Stomach (tissue), 8 donors: ENCODE measurements at regions not wholly inside any gene's neighbourhood (a gene's known extent, or its start where the extent isn't known, plus 50 kb on each side); places are given as distances from the start of the nearest gene placed in this dataset.
"Not testable (repeated sequence)": the region's sequence is repeated elsewhere in the genome, so short reads cannot be mapped to it uniquely, and the experiment has no call there.

ENCODE experiments used
- DNase-seq, 2 donors: peaks; one replicate each; pipeline versions ENCODE4 v3.0.0 to v3.0.0-alpha.2; 2013 to 2019
- H3K27ac ChIP-seq, 5 donors: fragments of 200-600 bp in 4 of 5; sonication (generic) in 4 of 5; one replicate each; pipeline ENCODE4 v1.5.1; 2013 to 2019; ENCODE audit warnings: mild to moderate bottlenecking in 1 of 5, moderate library complexity in 1 of 5
- H3K27me3 ChIP-seq, 3 donors: fragments of 200-600 bp; sonication (generic); one replicate each; pipeline ENCODE4 v1.5.1; 2017 to 2019; ENCODE audit warnings: mixed run types in 1 of 3
- H3K36me3 ChIP-seq, 4 donors: fragments of 200-600 bp; sonication (generic); 1 replicate in 3 of 4; 2 replicates in 1 of 4; pipeline ENCODE4 v1.5.1; 2016 to 2019
- H3K4me1 ChIP-seq, 4 donors: fragments of 200-600 bp; sonication (generic); one replicate each; pipeline ENCODE4 v1.5.1; 2016 to 2019
- H3K4me3 ChIP-seq, 4 donors: fragments of 200-600 bp; sonication (generic) in 3 of 4; one replicate each; pipeline ENCODE4 v1.5.1; 2016 to 2019; ENCODE audit warnings: mild to moderate bottlenecking in 1 of 4
- H3K9me3 ChIP-seq, 4 donors: fragments of 200-600 bp; sonication (generic); one replicate each; pipeline ENCODE4 v1.5.1; 2016 to 2019
- EP300 ChIP-seq: sonication (generic); formaldehyde crosslinking; IDR thresholded peaks from one replicate; pipeline ENCODE4 v1.6.1; 2017; ENCODE audit warnings: antibody characterized with exemption
- POLR2A ChIP-seq, 4 donors: fragments of 450-650 bp; IDR thresholded peaks; one replicate each; pipeline ENCODE4 v1.6.1; 2016; ENCODE audit warnings: antibody characterized with exemption in 4 of 4, control low read depth in 2 of 4, mild to moderate bottlenecking in 1 of 4, moderate library complexity in 1 of 4
- POLR2AphosphoS5 ChIP-seq, 3 donors: sonication (generic); formaldehyde crosslinking; IDR thresholded peaks; one replicate each; pipeline ENCODE4 v1.6.1; 2016; ENCODE audit warnings: antibody characterized with exemption in 3 of 3
- WGBS, 5 donors: extraction: QIAGEN DNeasy Blood & Tissue Kit in 3 of 5; methylation state at CpG; one replicate each; pipeline versions ENCODE4 v1.1.5 to v1.1.7; 2013 to 2018; 5-methylcytosine and 5-hydroxymethylcytosine counted together
- intact Hi-C: fragments of 100-400 bp; cut with DNase I; formaldehyde crosslinking; loops from one replicate; pipeline ENCODE4 v1.15.1; 2023; ENCODE audit warnings: low total_unique reads
- TF ChIP-seq, protein P1 (sequence below), 7 experiments: fragments of 450-650 bp in 4 of 7; fragments of 200-600 bp in 3 of 7; sonication (generic) in 3 of 7; IDR thresholded peaks; one replicate each; pipeline ENCODE4 v1.5.1; 2016 to 2019; ENCODE audit warnings: antibody characterized with exemption in 7 of 7, control low read depth in 2 of 7, mild to moderate bottlenecking in 1 of 7
- donor health status: healthy with polysubstance abuse.
- donor health status: Bipolar disorder and iron deficiency.
- donor health status: healthy.

DNA sequence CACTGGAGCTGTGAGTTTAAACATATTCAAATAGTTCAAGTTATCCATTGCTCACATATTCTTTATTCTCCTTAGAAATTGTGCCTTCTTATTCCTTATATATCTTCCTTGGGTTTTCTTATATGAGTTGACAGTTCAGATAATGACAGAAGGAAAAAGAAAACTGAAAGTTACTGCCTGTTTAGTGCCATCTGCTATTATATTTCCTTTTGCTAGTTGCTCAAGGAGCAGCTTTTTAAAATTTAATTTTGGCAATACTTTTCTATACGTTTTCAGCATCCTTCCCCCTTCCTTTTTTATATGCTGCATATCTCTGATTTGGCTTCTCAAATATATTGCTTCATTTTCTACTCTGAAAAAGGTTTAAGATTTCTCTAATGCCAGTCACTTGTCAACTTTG lies 903.1 kb upstream of the SPRY2 start:
- Histone ChIP-seq H3K27ac (no peak overlapping the region), H3K4me3 (no peak overlapping the region), H3K36me3 (no peaks in the 10 kb centered on the region), H3K27me3 (no peaks in the 10 kb centered on the region), H3K4me1 (no peaks in the 10 kb centered on the region), H3K9me3 (no peaks in the 10 kb centered on the region)
- intact Hi-C loops, result no loop called here
- no peak for TF ChIP-seq POLR2A (IDR thresholded peaks at IDR 0.05)
- TF ChIP-seq, protein P1, sequence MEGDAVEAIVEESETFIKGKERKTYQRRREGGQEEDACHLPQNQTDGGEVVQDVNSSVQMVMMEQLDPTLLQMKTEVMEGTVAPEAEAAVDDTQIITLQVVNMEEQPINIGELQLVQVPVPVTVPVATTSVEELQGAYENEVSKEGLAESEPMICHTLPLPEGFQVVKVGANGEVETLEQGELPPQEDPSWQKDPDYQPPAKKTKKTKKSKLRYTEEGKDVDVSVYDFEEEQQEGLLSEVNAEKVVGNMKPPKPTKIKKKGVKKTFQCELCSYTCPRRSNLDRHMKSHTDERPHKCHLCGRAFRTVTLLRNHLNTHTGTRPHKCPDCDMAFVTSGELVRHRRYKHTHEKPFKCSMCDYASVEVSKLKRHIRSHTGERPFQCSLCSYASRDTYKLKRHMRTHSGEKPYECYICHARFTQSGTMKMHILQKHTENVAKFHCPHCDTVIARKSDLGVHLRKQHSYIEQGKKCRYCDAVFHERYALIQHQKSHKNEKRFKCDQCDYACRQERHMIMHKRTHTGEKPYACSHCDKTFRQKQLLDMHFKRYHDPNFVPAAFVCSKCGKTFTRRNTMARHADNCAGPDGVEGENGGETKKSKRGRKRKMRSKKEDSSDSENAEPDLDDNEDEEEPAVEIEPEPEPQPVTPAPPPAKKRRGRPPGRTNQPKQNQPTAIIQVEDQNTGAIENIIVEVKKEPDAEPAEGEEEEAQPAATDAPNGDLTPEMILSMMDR (IDR thresholded peaks at IDR 0.05), result no peak
- no peak for TF ChIP-seq EP300
- TF ChIP-seq POLR2AphosphoS5 (IDR thresholded peaks at IDR 0.05), result no peak
- 57 to 78% (median 67%) methylated on average over 1 of the region's 1 CpG for WGBS, 5 donors
- DNase-seq, result no peak

- Histone ChIP-seq H3K27ac (no peak overlapping the region), H3K27me3 (no peaks in the 10 kb centered on the region), H3K9me3 (no peaks in the 10 kb centered on the region), H3K36me3 (no peaks in the 10 kb centered on the region), H3K4me3 (no peak overlapping the region), H3K4me1 (no peaks in the 10 kb centered on the region)
- TF ChIP-seq EP300 (no peak), POLR2A (IDR thresholded peaks at IDR 0.05) (no peak), POLR2AphosphoS5 (IDR thresholded peaks at IDR 0.05) (no peak)
- TF ChIP-seq, protein P1 (IDR thresholded peaks at IDR 0.05), result no peak
- 42 to 59% (median 48%) methylated on average over 2 of the region's 2 CpGs for WGBS, 5 donors
- intact Hi-C loops, result no loop called here
- no peak for DNase-seq
Measured at GRCh38 chr13:81230386-81230785, 889.5 kb upstream of the SPRY2 start.

DNA sequence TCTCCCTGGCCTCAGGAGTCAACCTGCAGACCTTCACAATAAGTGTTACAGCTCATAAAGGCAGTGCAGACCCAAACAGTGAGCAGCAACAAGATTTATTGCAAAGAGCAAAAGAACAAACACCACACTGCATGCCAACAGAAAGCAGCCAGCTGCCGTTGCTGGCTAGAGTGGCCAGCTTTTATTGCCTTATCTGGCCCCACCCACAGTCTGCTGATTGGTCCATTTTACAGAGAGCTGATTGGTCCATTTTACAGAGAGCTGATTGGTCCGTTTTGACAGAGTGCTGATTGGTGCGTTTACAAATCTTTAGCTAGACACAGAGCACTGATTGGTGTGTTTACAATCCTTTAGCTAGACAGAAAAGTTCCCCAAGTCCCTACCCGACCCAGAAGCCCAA lies 885.9 kb upstream of the SPRY2 start:
- H3K27ac ChIP-seq, H3K4me1 ChIP-seq, H3K9me3 ChIP-seq, intact Hi-C loops, H3K27me3 ChIP-seq, DNase-seq, H3K36me3 ChIP-seq, H3K4me3 ChIP-seq: not testable (repeated sequence)
- 63 to 78% (median 71%) methylated on average over 4 of the region's 4 CpGs for WGBS, 5 donors

GRCh38 chr13:81224209-81224833 lies 883.4 kb upstream of the SPRY2 start:
- Histone ChIP-seq H3K4me1 (no peaks in the 10 kb centered on the region), H3K9me3 (no peaks in the 10 kb centered on the region), H3K27me3 (no peaks in the 10 kb centered on the region), H3K27ac (no peak overlapping the region), H3K36me3 (no peaks in the 10 kb centered on the region), H3K4me3 (no peak overlapping the region)
- TF ChIP-seq, protein P1 (IDR thresholded peaks at IDR 0.05), result no peak
- TF ChIP-seq POLR2AphosphoS5 (IDR thresholded peaks at IDR 0.05) (no peak), POLR2A (IDR thresholded peaks at IDR 0.05) (no peak), EP300 (no peak)
- peak in 1 of 2 donors; percentile 39 for DNase-seq
- intact Hi-C loops, result no loop called here
- WGBS, 5 donors, result 49 to 60% (median 55%) methylated on average over 7 of the region's 7 CpGs

GRCh38 chr13:81223778-81224177 lies 882.9 kb upstream of the SPRY2 start:
- Histone ChIP-seq H3K27ac (no peak overlapping the region), H3K27me3 (no peaks in the 10 kb centered on the region), H3K36me3 (no peaks in the 10 kb centered on the region), H3K4me1 (no peaks in the 10 kb centered on the region), H3K9me3 (no peaks in the 10 kb centered on the region), H3K4me3 (no peak overlapping the region)
- 54 to 80% (median 64%) methylated on average over 6 of the region's 6 CpGs for WGBS, 5 donors
- TF ChIP-seq EP300 (no peak), POLR2A (IDR thresholded peaks at IDR 0.05) (no peak), POLR2AphosphoS5 (IDR thresholded peaks at IDR 0.05) (no peak)
- TF ChIP-seq, protein P1 (IDR thresholded peaks at IDR 0.05), result no peak
- no peak for DNase-seq
- intact Hi-C loops, result no loop called here
